K562 (cell line): ENCODE measurements at regions not wholly inside any gene's neighbourhood (a gene's known extent, or its start where the extent isn't known, plus 50 kb on each side); places are given as distances from the start of the nearest gene placed in this dataset.

ENCODE experiments used
- FOXP1 ChIP-seq: sonication (generic); formaldehyde crosslinking; IDR thresholded peaks from 2 replicates; pipeline ENCODE4 v1.8.0; 2022; ENCODE audit warnings: mild to moderate bottlenecking, missing genetic modification reagents
- TF ChIP-seq, protein P1 (sequence below): sonication (generic); formaldehyde crosslinking; IDR thresholded peaks from 2 replicates; pipeline ENCODE4 v1.9.0; 2022; ENCODE audit warnings: mild to moderate bottlenecking, missing genetic modification reagents

DNA sequence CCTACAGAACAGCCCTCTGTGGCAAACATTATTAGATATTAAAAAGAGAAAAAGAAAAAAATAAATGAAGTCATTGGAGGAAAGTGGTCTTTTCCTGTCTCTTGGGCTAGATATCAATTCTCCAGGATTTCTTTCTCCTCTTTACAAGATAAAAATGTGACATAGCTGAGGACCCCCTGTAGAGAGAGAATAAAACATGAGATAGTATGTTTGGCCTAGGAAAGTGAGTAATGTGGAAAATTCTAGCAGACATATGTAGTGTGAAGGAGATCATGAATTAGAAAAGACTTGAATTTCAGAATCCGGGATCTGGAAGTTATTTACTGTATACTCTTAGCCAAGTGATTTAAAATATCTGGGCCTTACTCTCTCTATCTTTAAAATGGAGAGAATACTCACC, 823.1 kb downstream of the TLR4 start:
- no peak for TF ChIP-seq FOXP1 (CRISPR knock-in tag)
- TF ChIP-seq, protein P1, sequence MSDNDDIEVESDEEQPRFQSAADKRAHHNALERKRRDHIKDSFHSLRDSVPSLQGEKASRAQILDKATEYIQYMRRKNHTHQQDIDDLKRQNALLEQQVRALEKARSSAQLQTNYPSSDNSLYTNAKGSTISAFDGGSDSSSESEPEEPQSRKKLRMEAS (CRISPR knock-in tag) = no peak
